CD4-positive, alpha-beta memory T cell (primary cell): ENCODE measurements at regions not wholly inside any gene's neighbourhood (a gene's known extent, or its start where the extent isn't known, plus 50 kb on each side); places are given as distances from the start of the nearest gene placed in this dataset.

Experiments used
- CTCF ChIA-PET: fragments of 350-600 bp; sonication (Branson Sonifier 250); formaldehyde crosslinking; loops from one replicate; lab custom pipeline; 2021; ENCODE audit warnings: inconsistent platforms; ENCODE audit not compliant: partially characterized antibody; lab: Charles Lee
- POLR2A ChIA-PET: fragments of 350-600 bp; sonication (Branson Sonifier 250); formaldehyde crosslinking; loops from one replicate; lab custom pipeline; 2021; ENCODE audit not compliant: partially characterized antibody; lab: Charles Lee
- DNase-seq, 5 donors: peaks; one replicate each; pipeline versions ENCODE4 v3.0.0 to v3.0.0-alpha.2; 2020 to 2022; ENCODE audit warnings: mixed read lengths in 1 of 5
- H3K27ac ChIP-seq: one replicate; pipeline ENCODE4 v1.7.0; 2013; ENCODE audit warnings: low read depth, low read length
- H3K27me3 ChIP-seq: 2 replicates; pipeline ENCODE4 v1.7.0; 2013; ENCODE audit warnings: mild to moderate bottlenecking, low read length, moderate library complexity; ENCODE audit not compliant: insufficient read depth
- H3K36me3 ChIP-seq: 2 replicates; pipeline ENCODE4 v1.7.0; 2013; ENCODE audit warnings: mild to moderate bottlenecking, low read length, moderate library complexity; ENCODE audit not compliant: insufficient read depth
- H3K4me1 ChIP-seq: 2 replicates; pipeline ENCODE4 v1.7.0; 2013; ENCODE audit warnings: mild to moderate bottlenecking, low read length, moderate library complexity; ENCODE audit not compliant: insufficient read depth
- H3K4me3 ChIP-seq, 2 donors: one replicate each; pipeline ENCODE4 v1.7.0; 2013; ENCODE audit warnings: low read length in 2 of 2, mild to moderate bottlenecking in 1 of 2
- H3K9me3 ChIP-seq, 2 donors: one replicate each; pipeline ENCODE4 v1.7.0; 2013; ENCODE audit warnings: low read length in 2 of 2, control low read depth in 1 of 2; ENCODE audit not compliant: control insufficient read depth in 1 of 2
- H3K27ac Mint-ChIP-seq, 7 donors: one replicate each; pipeline ENCODE4 v1.8.0; 2020 to 2021; ENCODE audit warnings: mixed read lengths in 7 of 7, mild to moderate bottlenecking in 6 of 7, inconsistent platforms in 3 of 7, moderate library complexity in 3 of 7
- H3K27me3 Mint-ChIP-seq, 2 donors: one replicate each; pipeline ENCODE4 v1.8.0; 2020 to 2021; ENCODE audit warnings: mixed read lengths in 2 of 2
- H3K36me3 Mint-ChIP-seq, 2 donors: one replicate each; pipeline ENCODE4 v1.8.0; 2020 to 2021; ENCODE audit warnings: mixed read lengths in 2 of 2, inconsistent platforms in 1 of 2, mild to moderate bottlenecking in 1 of 2
- H3K4me1 Mint-ChIP-seq, 4 donors: one replicate each; pipeline ENCODE4 v1.8.0; 2020 to 2021; ENCODE audit warnings: mixed read lengths in 4 of 4, mild to moderate bottlenecking in 1 of 4
- H3K4me3 Mint-ChIP-seq, 8 donors: one replicate each; pipeline ENCODE4 v1.8.0; 2020 to 2021; ENCODE audit warnings: mixed read lengths in 8 of 8, mild to moderate bottlenecking in 7 of 8, moderate library complexity in 6 of 8, inconsistent platforms in 3 of 8
- H3K9me3 Mint-ChIP-seq, 8 donors: one replicate each; pipeline ENCODE4 v1.8.0; 2020 to 2021; ENCODE audit warnings: mixed read lengths in 8 of 8, mild to moderate bottlenecking in 5 of 8, inconsistent platforms in 3 of 8, moderate library complexity in 1 of 8
- intact Hi-C: fragments of 100-400 bp; cut with micrococcal nuclease; formaldehyde crosslinking; loops from one replicate; pipeline ENCODE4 v1.15.1; 2023

DNA sequence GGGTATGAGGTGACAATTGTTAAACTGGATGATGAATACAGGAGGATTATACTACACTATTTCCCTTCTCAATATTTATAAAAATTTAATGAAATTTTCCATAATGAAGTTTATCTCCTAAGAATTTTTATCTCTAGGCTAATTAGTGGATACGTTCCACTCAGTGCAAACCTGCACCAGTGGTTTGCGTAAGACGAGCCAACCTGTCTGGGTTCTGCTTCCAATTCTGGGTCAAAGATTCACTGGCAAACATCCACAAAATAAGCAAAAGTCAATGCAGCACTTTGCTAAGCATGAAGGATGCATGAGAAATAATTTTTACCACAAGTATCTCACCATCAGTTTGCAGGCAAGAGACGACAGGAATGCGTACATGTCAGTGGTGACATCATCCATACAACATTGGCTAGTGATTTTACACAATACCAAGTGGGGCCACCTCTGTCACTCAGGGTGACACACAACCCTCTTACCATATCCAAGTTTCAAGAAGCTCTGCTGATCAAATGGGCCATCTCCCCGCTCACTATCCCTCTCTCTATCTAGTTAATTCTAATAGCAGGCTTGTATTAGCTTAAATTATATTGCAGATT is 51.7 kb downstream of the FAM50B start:
- DNase-seq = no peak

DNA sequence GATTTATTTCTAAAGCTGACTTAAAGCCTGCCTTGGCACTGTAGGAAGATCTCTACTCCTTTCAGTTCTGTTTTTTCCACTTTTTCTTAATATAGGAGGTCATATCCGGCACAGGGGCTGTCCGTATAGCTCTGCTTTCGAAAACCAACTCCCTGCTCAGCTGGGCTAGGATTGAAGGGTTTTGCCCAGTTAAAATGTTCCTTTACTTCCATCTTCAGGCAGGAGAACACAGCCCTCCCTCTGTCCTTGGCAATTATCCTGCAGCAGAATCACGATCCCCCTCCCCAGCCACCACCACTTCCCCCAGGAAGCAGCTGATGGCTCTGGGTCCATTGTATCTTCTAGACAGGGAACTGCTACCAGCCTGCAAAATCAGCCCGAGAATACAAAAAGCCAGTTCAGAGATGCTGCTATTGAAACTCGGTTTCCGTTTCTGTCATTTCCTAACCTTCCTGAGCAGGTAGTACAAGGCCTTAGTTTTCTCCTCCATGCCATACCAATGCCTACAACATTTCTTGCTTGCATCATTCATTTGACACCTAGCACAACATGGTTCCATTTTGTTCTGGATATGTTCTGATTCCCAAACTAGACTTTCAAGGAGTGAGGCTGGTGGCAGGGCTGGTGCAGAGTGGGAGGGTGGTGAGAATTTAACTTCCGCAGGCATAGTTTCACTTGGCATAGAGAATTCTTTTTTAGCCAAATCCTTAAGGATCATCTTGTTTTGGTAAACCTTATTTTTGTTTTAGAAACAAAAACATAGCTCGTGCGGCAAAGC is 53.9 kb downstream of the FAM50B start:
- POLR2A ChIA-PET = no interaction called here
- Mint-ChIP-seq H3K27ac (peak overlapping the region in 1 of 7 donors; percentile 61), H3K4me3 (no peak overlapping the region), H3K9me3 (no peaks in the 10 kb centered on the region), H3K36me3 (no peaks in the 10 kb centered on the region), H3K27me3 (peaks cover 3 to 17% of the 10 kb centered on the region in 2 donors), H3K4me1 (peaks cover 0 to 2% (median 0%) of the 10 kb centered on the region in 4 donors)
- no peaks in the 10 kb centered on the region for H3K9me3 ChIP-seq
- intact Hi-C loops = no loop called here
- no peaks in the 10 kb centered on the region for H3K36me3 ChIP-seq
- no peak overlapping the region for H3K4me3 ChIP-seq
- no peak for DNase-seq
- CTCF ChIA-PET = no interaction called here
- no peaks in the 10 kb centered on the region for H3K4me1 ChIP-seq
- no peak overlapping the region for H3K27ac ChIP-seq
- no peaks in the 10 kb centered on the region for H3K27me3 ChIP-seq

More for the DNA sequence above, 51.7 kb downstream of the FAM50B start:
- no peaks in the 10 kb centered on the region for H3K36me3 Mint-ChIP-seq
- H3K4me3 Mint-ChIP-seq = no peak overlapping the region
- peaks cover 0 to 2% (median 0%) of the 10 kb centered on the region in 4 donors for H3K4me1 Mint-ChIP-seq
- H3K27ac ChIP-seq = no peak overlapping the region
- H3K36me3 ChIP-seq = no peaks in the 10 kb centered on the region
- H3K4me3 ChIP-seq = no peak overlapping the region
- H3K27ac Mint-ChIP-seq = no peak overlapping the region
- peaks cover 6 to 10% of the 10 kb centered on the region in 2 donors for H3K27me3 Mint-ChIP-seq
- H3K27me3 ChIP-seq = no peaks in the 10 kb centered on the region
- intact Hi-C loops = no loop called here
- H3K9me3 Mint-ChIP-seq = no peaks in the 10 kb centered on the region
- H3K9me3 ChIP-seq = no peaks in the 10 kb centered on the region
- no peaks in the 10 kb centered on the region for H3K4me1 ChIP-seq
- ChIA-PET POLR2A (no interaction called here), CTCF (interaction anchor here (1.0 kb wide), 1 partner anchor 76 kb away, joined by 3 read pairs; no protein-coding TSS in a partner anchor)

DNA sequence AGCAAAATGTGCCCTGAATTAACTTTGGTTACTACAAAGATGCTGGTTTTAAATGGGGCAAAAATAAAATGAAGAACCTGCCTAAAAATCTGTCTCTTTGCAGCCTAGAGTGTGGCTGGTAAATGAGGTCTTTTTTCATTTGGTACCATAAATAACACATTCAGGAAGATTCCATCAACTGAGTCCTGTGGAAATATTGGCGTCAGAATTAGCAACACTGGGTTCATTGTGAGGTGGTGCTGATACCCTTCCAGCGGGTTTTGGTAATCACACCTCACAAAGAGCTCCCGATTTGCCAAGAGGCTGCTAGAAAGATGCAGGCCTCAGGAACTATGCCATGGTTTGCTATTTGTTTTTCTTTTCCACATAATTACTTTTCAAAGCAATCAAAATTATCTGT is 55.3 kb downstream of the FAM50B start:
- Mint-ChIP-seq H3K9me3 (no peaks in the 10 kb centered on the region), H3K4me3 (no peak overlapping the region), H3K36me3 (no peaks in the 10 kb centered on the region), H3K4me1 (peaks cover 0 to 2% (median 0%) of the 10 kb centered on the region in 4 donors), H3K27me3 (peaks cover 4 to 15% of the 10 kb centered on the region in 2 donors), H3K27ac (no peak overlapping the region)
- DNase-seq = no peak
- H3K4me3 ChIP-seq = no peak overlapping the region
- ChIA-PET POLR2A (no interaction called here), CTCF (no interaction called here)
- H3K36me3 ChIP-seq = no peaks in the 10 kb centered on the region
- H3K9me3 ChIP-seq = no peaks in the 10 kb centered on the region
- H3K27me3 ChIP-seq = no peaks in the 10 kb centered on the region
- H3K4me1 ChIP-seq = no peaks in the 10 kb centered on the region
- no peak overlapping the region for H3K27ac ChIP-seq
- intact Hi-C loops = no loop called here

DNA sequence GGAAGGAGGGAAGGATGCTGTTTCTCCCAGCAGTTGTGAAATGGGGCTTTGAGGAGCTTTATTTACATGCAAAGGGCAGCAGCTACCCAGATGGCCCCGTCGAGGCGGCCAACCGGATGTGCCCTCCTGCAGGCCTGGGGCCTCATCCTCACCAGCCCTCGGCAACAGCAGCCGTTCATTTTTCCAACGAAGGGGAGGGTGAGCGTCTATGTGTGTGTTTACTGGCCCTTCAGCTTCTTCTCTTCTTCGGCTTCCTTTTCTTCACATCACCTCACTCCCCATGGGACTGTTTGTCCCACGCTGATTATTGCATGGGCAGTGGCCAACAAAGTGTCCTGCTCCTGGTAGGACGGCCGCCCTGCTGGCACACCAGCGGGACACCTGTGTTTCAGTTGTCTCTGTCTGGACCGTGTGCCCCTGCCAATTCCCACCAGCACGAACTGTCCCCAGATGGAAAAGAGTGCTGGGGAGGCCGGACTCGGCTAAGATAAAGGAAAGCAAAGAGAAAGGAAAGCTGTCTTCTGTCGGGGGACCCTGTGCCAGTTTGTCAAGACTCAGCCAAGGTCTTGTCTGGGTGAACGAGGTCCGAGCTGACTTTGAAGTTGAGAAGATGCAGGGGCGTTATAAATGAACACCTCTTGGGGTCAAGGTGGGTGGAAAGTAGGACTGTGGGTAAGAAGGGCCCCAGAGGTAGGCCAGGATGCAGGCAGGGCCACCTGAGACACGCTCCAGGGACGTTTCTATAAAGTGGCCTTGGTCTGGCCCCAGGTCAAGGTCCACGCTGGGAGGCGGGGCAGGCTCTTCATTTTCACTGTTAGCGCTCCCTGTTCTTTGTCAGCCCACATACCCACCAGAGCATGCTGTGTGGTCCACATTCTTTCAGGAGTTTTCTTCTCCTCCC is 57.0 kb downstream of the FAM50B start:
- Histone ChIP-seq H3K36me3 (no peaks in the 10 kb centered on the region), H3K27ac (no peak overlapping the region), H3K27me3 (no peaks in the 10 kb centered on the region), H3K4me3 (no peak overlapping the region), H3K9me3 (no peaks in the 10 kb centered on the region), H3K4me1 (peaks cover 5% of the 10 kb centered on the region)
- H3K27me3 Mint-ChIP-seq = peaks cover 8 to 10% of the 10 kb centered on the region in 2 donors
- ChIA-PET POLR2A (no interaction called here), CTCF (no interaction called here)
- no peaks in the 10 kb centered on the region for H3K9me3 Mint-ChIP-seq
- no peak overlapping the region for H3K4me3 Mint-ChIP-seq
- peaks cover 0 to 8% (median 5%) of the 10 kb centered on the region in 4 donors for H3K4me1 Mint-ChIP-seq
- H3K36me3 Mint-ChIP-seq = no peaks in the 10 kb centered on the region
- intact Hi-C loops = no loop called here
- DNase-seq = no peak
- H3K27ac Mint-ChIP-seq = no peak overlapping the region

DNA sequence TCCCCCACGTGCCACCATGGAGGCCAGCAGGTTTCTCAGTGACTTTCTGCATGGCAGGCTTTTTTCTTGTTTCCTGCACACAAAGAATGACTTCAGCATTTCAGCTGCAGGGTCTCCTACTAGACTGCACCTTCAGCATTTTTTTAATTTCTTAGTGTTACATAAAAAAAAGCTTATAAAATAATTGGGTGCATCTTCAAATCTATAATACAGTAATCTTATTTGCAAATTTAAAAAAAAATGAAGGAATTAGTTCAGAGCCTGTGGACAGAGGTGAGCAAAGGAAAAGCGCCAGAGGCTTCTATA is 57.6 kb downstream of the FAM50B start:
- Histone ChIP-seq H3K36me3 (no peaks in the 10 kb centered on the region), H3K4me1 (peaks cover 9% of the 10 kb centered on the region), H3K4me3 (no peak overlapping the region), H3K27me3 (no peaks in the 10 kb centered on the region), H3K27ac (no peak overlapping the region), H3K9me3 (no peaks in the 10 kb centered on the region)
- no peak for DNase-seq
- intact Hi-C loops = no loop called here
- Mint-ChIP-seq H3K27me3 (peaks cover 7 to 11% of the 10 kb centered on the region in 2 donors), H3K36me3 (no peaks in the 10 kb centered on the region), H3K4me1 (peaks cover 2 to 14% (median 9%) of the 10 kb centered on the region in 4 donors), H3K9me3 (no peaks in the 10 kb centered on the region), H3K4me3 (no peak overlapping the region), H3K27ac (no peak overlapping the region)
- ChIA-PET POLR2A (no interaction called here), CTCF (no interaction called here)

- peaks cover 5 to 18% (median 11%) of the 10 kb centered on the region in 4 donors for H3K4me1 Mint-ChIP-seq
- H3K27ac Mint-ChIP-seq = no peak overlapping the region
- ChIA-PET POLR2A (no interaction called here), CTCF (interaction anchor here (1.2 kb wide), 1 partner anchor 25 kb away, joined by 4 read pairs; no protein-coding TSS in a partner anchor)
- H3K4me3 Mint-ChIP-seq = no peak overlapping the region
- no peak for DNase-seq
- Histone ChIP-seq H3K27ac (no peak overlapping the region), H3K27me3 (no peaks in the 10 kb centered on the region), H3K9me3 (no peaks in the 10 kb centered on the region), H3K36me3 (no peaks in the 10 kb centered on the region), H3K4me1 (peaks cover 11% of the 10 kb centered on the region), H3K4me3 (no peak overlapping the region)
- peaks cover 7 to 14% of the 10 kb centered on the region in 2 donors for H3K27me3 Mint-ChIP-seq
- no peaks in the 10 kb centered on the region for H3K9me3 Mint-ChIP-seq
- intact Hi-C loops = no loop called here
- no peaks in the 10 kb centered on the region for H3K36me3 Mint-ChIP-seq
Measured at GRCh38 chr6:3908223-3908622, 59.0 kb downstream of the FAM50B start.

DNA sequence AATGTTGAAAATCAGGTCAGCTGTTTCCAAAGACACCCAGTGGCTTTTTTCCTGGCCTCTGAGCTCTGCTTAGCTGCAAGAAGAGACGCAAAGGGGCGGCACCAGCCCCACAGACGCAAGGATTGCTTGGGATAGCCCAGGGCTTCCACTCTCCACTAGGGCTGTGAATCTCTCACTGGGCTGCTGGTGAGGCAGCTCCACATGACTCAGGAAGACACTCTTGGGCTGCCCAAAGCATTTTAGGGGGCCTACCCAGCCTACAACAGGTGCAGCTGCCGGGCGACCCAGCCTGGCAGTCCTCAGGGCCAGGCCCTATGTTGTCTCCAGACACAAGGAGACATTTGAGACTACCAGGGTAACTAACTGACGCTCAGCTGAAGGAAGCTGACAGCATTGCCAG is 59.8 kb downstream of the FAM50B start:
- ChIA-PET POLR2A (no interaction called here), CTCF (interaction anchor here (1.0 kb wide), 1 partner anchor 24 kb away, joined by 4 read pairs; no protein-coding TSS in a partner anchor)
- Histone ChIP-seq H3K27ac (no peak overlapping the region), H3K36me3 (no peaks in the 10 kb centered on the region), H3K4me1 (peaks cover 15% of the 10 kb centered on the region), H3K4me3 (no peak overlapping the region), H3K9me3 (no peaks in the 10 kb centered on the region), H3K27me3 (no peaks in the 10 kb centered on the region)
- Mint-ChIP-seq H3K9me3 (no peaks in the 10 kb centered on the region), H3K27ac (no peak overlapping the region), H3K27me3 (peaks cover 7 to 16% of the 10 kb centered on the region in 2 donors), H3K36me3 (no peaks in the 10 kb centered on the region), H3K4me3 (no peak overlapping the region), H3K4me1 (peaks cover 8 to 22% (median 15%) of the 10 kb centered on the region in 4 donors)
- no peak for DNase-seq
- intact Hi-C loops = no loop called here
